ENCODE measurements at regions not wholly inside any gene's neighbourhood (a gene's known extent, or its start where the extent isn't known, plus 50 kb on each side); places are given as distances from the start of the nearest gene placed in this dataset.

DNA sequence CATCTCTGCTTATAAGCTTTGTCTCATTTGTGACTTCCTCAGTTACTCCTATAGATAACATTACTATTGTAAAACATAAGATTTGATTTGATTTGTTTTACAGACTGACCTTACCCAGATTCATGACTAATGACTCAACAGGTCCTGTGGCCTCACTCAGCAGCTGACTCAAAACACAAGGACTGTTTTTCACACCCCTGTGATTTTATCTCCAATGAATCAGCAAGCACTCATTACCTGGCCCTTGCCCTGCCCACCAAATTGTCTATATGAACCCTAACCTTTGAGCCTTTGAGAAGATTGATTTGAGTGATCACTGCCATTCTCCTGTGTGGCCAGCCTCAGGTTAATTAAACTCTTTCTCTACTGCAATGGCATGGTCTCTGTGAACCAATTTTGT lies 1064.6 kb upstream of the LRRTM3 start:
- no peak overlapping the region for H3K27ac ChIP-seq
- no peaks in the 10 kb centered on the region for H3K4me1 ChIP-seq
- H3K36me3 ChIP-seq, result no peaks in the 10 kb centered on the region
- no peaks in the 10 kb centered on the region for H3K27me3 ChIP-seq
- DNase-seq, result no peak
- TF ChIP-seq, protein P1, sequence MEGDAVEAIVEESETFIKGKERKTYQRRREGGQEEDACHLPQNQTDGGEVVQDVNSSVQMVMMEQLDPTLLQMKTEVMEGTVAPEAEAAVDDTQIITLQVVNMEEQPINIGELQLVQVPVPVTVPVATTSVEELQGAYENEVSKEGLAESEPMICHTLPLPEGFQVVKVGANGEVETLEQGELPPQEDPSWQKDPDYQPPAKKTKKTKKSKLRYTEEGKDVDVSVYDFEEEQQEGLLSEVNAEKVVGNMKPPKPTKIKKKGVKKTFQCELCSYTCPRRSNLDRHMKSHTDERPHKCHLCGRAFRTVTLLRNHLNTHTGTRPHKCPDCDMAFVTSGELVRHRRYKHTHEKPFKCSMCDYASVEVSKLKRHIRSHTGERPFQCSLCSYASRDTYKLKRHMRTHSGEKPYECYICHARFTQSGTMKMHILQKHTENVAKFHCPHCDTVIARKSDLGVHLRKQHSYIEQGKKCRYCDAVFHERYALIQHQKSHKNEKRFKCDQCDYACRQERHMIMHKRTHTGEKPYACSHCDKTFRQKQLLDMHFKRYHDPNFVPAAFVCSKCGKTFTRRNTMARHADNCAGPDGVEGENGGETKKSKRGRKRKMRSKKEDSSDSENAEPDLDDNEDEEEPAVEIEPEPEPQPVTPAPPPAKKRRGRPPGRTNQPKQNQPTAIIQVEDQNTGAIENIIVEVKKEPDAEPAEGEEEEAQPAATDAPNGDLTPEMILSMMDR (IDR thresholded peaks at IDR 0.05), result no peak
- H3K4me3 ChIP-seq, result no peak overlapping the region
- no peaks in the 10 kb centered on the region for H3K9me3 ChIP-seq
- intact Hi-C loops (cut with DNase I; ENCODE audit: low total_unique reads), result no loop called here
